GM20000 (cell line): ENCODE measurements at regions not wholly inside any gene's neighbourhood (a gene's known extent, or its start where the extent isn't known, plus 50 kb on each side); places are given as distances from the start of the nearest gene placed in this dataset.

Experiments
- DNase-seq: peaks from one replicate; pipeline ENCODE4 v3.0.0; 2012; ENCODE audit warnings: low spot score
- CTCF ChIP-seq: IDR thresholded peaks from 2 replicates; pipeline ENCODE4 v1.5.1; 2012; ENCODE audit warnings: mild to moderate bottlenecking, control low read depth; ENCODE audit errors: extremely low read depth, missing control alignments

GRCh38 chr4:151905197-151905596 lies 144.4 kb upstream of the GATB start:
- peak; percentile 55 for DNase-seq
- no peak for TF ChIP-seq CTCF

DNA sequence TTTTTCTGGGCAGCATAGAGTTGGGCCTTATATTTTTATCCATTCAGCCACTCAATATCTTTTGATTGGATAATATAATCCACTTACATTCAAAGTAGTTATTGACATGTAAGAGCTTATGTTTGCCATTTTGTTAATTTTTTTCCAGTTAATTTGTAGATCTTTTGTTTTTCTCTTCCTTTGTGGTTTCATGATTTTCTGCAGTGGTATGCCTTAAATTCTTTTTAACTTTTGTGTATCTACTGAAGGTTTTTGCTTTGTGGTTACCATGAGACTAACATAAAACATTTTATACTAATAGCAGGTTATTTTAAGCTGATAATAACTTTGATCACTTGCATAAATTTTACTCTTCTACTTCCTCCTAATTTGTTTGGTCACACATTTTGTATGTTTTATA lies 140.8 kb upstream of the GATB start:
- no peak for TF ChIP-seq CTCF
- DNase-seq: no peak

- TF ChIP-seq CTCF: no peak
- DNase-seq: no peak
Measured at GRCh38 chr4:151896880-151897279, 136.1 kb upstream of the GATB start.

- no peak for TF ChIP-seq CTCF
Measured at GRCh38 chr4:151895671-151896070, 134.9 kb upstream of the GATB start.

DNA sequence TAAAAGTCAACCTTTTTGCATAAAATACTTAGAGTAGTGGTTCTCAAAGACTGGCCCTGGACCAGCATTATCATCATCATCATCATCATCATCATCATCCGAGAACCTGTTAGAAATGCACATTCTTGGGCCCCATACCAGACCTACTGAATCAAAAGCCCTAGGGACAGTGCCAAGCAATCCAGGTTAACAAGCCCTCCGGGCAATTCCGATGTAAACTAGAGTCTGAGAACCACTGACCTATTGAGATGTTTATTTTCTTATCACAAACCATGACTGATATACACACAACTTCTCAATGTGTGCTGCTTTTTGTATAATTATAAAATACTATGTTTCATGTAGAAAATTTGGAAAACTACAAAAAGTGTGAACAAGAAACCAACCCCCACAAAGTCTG lies 133.4 kb upstream of the GATB start:
- no peak for TF ChIP-seq CTCF
- no peak for DNase-seq

More at GRCh38 chr4:151895671-151896070, 134.9 kb upstream of the GATB start:
- DNase-seq: no peak

DNA sequence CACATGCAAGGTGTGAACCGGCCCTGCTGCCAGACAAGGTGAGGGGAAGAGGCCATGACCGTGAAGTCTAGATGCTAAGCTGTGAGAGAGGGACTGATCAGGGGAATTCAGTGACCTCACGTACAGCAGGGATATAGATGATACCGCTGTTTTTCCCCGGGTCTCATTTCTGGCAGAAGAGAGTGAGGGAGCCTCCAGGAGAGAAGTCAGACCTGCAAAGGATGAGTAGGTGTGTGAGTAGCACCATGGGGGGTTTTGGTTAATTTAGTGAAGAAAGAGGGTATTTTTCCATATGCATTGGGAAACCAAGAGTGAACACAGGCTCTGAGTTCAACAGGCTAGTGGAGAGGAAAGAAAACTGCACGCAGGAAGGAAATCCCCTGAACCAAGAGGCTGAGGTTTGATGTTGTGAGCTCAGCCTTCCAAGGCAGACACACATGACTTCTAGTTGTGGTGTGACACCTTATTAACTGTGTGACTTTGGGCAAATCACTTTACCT lies 127.6 kb upstream of the GATB start:
- DNase-seq: peak; percentile 22
- TF ChIP-seq CTCF: no peak

DNA sequence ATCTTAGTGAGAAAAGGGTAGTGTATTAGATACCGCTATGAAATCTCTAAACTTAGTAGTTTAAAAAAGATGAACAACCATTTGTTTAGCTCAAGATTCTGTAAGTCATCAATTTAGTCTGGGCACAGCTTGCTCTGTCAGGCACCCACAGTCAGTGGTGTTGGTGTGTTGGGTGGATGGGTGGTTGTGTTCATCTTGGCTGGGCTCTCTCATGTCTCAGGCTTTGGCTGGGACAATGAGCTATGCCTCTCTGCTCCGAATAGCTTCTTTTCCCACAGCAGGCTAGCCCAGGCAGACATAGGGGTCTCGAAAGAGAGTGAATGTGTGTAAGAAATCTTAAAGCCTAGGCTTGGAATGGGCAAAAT lies 127.0 kb upstream of the GATB start:
- no peak for TF ChIP-seq CTCF
- DNase-seq: no peak
